Activated T-helper 9 cell treated with anti-CD3 and anti-CD28 coated beads, Interleukin-2, amount 50 U/mL, for 16 hours (primary cell): ENCODE measurements at regions not wholly inside any gene's neighbourhood (a gene's known extent, or its start where the extent isn't known, plus 50 kb on each side); places are given as distances from the start of the nearest gene placed in this dataset.
"Not testable (repeated sequence)": the region's sequence is repeated elsewhere in the genome, so short reads cannot be mapped to it uniquely, and the experiment has no call there.

ENCODE experiments used
- DNase-seq: peaks from one replicate; pipeline ENCODE4 v3.0.0-alpha.2; 2020; ENCODE audit warnings: low read depth

DNA sequence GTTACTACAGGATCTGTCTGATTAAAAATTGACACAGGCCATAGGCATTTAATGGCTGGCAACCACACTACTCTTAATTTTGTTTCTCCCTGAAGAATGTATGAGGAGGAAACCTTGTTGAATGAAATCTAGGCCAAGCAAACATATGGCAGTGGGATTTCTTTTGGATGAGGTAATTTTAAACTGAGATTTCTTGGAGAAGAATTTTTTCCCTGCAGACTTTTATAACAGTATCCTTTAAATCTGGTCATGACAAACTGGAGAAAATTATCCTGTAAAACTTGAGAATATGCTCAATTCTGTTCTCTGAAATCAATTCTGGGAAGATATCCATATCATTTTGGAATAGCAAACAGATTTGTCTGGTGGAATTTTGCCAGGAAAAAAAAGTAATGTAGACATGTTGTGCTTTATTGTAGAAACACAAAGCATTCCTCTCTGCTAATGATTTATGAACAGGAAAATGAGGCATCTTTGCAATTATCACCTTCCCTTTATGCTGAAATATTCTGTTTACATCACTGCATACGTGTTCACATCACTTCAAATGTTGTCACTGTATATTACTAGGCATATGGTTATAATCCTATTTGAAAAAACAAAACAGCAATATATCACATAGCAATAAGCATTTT lies 108.3 kb upstream of the ARSJ start:
- DNase-seq, result no peak

DNA sequence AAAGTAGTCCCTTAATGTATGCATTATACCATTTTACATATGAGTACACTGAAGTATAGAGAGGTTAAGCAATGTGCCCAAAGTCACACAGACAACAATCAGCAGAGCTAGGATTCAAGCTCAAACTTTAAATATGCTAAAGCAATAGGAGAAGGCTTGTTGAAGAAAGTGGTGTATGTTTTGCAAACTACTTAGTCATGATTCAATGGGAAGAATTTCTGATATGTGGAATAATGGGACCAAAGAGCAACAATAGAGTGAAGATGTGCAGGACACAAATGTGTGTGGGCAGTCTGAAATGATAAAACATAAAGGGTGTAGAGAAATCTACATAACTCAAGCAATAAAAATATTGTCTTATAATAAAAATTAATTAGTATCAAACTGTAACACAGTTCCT lies 109.0 kb upstream of the ARSJ start:
- no peak for DNase-seq

DNA sequence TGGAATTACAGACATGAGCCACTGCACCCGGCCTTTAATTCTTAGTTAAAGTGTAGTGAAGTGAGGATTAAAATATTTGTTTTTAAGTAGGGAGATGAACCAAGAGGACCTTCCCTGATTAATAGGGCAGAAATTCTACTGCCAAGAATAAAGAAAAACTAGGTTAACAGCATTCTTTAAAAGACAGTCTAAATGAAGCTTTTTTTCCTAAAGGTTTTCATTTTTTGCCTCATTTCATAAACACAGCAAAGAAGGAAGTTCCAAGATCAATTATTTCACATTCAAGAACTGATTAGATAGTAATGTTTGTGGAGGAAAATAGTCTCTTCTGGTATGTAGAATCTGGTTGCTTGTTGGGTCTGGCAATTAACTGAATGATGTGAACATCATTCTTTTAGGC lies 112.1 kb upstream of the ARSJ start:
- no peak for DNase-seq

DNA sequence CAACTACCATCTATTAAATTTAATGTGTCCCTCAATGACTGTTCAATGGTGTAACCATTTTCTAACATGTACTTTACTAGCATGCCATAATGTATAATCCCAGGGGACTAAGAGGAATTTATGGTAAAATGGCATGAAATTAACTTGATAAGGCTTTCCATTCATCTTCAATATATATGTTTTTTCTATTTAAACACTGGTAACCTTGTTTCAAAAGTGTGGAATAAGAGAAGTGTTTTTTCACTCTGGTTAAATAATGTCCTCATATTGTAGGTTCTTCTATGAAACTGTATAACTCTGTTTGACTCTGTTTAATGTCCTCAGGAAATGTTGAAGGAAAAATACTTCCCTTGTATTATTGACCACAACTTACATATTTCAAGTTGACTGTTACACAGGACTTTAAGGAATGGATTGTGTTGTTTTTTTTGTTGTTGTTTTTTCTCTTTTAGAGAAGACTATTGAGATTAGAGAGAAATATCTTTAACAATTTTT lies 113.8 kb upstream of the ARSJ start:
- DNase-seq, result no peak

DNA sequence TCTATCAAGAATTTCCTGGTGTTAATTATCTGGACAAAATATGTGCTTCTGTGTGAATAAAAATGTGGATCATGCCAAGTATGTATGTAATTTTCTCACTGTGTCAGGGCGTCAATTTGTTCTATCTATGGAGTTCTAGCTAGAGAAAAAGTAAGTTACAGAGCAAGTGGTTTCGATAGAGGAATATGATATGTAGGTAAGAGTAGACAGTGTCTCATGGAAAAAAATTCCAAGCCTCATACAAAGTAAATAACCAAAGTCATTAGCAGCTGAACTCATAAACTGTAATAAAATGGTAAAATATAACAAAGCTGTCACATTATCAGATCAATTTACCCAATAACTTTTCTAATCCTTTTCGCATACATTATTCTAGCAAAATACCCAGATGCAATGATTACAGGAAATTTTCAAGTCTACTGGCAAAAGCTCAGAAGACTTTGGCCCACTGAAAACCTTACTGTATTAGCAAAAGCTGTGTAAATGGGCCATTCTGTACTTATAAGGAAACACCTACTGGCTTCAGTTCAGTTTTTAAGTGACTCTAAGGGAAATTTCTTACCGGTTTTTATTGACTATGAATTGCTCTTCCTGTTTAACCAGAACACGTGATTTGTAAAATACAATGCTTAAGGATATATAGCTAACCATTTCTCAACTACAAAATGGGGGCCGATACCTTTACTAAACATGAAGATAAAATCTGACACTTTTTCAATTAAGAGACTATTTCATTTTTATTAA lies 121.0 kb upstream of the ARSJ start:
- DNase-seq, result no peak

DNA sequence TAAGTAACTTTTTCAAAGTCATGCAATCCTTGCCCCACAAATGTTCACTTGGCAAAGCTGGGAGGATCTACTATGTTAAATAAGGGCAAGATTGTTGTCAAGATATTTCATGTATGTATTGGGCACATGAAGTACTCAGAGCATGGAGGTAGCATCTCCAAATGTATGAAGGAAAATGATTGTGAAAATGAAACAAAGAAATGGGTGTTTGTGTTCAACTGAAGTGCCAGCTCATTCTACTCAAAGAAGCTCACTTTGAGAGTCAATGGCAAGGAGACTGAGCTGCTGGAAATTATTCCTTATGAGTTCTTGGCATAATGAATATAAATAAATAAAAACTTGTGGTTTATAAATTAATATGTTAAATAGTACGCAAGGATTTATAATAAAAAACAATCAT lies 124.5 kb upstream of the ARSJ start:
- no peak for DNase-seq

DNA sequence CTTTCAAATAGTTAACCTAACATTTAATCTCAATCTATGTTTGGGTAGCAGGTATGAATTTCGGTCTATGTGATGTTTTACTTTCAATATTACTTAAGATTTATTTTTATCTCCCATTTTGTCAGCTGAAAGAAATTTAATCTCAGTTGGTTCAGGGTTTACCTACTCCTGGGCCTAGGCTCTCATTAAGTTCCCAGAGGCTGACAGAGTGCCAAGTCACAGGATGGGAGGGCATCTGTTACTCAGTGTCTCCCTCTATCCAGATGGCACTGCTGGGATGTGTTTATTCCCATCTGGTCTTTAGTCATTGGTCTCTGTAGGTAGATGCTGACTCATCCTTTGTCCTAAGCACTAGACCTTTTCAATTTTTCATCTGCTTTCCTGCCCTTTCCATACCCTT lies 129.4 kb upstream of the ARSJ start:
- DNase-seq, result no peak

DNA sequence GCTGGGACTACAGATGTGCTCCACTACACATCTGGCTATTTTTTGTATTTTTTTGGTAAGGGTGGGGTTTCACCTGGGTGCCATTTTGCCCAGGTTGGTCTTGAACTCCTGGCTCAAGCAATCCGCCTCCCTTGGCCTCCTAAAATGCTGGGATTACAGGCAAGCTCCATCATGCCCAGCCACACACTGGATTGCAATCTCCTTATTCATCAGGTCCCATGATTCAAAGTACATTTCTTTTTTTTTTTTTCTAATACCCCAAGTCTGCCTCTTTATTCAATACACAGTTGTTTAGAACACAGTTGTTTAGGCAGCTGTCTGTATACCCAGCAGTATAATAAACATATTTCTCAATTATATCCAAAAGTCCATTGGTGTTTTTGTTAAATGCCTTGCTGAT lies 130.3 kb upstream of the ARSJ start:
- DNase-seq, result no peak

DNA sequence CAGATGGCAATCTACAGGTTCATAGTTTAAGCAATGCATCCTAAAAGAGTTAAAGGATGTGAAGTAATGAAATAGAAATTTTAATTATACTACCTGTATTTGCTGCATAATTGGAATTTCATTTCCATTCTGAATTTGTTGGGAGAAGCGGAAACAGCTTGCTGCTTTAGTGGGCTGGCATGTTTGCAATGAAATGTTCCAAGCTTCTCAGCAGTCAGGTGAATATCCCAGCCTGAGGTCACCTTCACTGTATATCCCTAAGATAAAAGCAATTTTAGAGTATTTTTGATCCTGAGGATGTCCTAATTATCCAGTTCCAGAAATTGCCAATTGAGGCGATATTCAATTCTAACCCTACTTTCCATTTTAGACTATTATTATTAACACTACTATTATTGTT lies 136.1 kb upstream of the ARSJ start:
- DNase-seq, result no peak

DNA sequence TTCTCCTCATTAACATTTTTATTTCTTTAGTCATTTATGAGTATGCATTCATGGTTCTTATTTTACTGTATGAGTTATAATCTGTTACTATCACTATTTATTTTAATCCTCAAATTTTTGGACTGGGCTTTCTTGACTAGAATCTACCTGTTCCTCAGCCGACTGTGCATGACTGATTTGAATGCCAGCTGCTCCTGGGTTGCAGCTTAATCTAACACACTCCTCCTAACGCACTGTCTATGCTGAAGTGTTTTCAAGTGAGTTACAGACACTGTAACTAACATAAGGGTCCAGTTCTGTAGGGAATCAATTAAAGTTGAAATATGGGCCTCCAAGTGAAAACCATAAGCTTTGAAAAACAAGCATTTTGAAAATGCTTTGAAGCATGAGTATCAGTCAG lies 137.4 kb upstream of the ARSJ start:
- no peak for DNase-seq

DNA sequence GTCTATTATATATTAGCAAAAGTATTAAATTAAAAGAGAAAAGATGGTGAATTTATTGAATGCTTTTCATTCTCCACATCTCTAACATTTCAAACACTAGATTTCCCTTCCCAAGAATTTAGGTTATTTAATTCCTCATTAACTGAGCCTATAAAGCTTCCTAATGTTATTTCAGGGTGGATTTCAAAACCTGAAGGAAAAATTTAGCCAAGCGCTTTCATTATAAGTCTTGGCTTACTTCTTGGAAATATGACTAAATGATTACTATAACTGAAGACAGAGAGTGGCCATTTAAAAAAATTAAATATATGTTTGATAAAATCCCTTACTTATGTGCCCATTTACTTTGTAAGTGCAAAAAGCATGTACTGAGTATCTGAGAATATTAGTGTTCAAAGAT lies 141.8 kb upstream of the ARSJ start:
- DNase-seq, result no peak

DNA sequence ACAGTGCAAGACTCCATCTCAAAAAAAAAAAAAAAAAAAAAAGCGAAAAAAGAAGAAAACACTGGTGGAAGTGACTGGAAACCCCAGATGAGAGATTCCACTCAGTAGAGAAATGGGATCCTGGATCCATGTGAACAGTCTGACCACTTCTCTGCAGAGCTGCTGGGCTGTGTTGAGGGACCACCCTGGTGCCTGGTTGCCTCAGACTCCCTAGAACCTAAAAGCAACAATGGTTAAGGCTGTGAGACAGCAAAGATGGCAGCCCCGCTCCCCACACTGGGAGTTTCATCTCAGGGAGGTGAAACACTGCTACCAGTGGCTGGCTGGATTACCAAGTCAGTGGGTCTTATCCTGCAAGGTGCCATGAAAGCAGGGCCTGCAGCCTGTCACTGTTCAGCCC lies 152.8 kb upstream of the ARSJ start:
- no peak for DNase-seq

DNA sequence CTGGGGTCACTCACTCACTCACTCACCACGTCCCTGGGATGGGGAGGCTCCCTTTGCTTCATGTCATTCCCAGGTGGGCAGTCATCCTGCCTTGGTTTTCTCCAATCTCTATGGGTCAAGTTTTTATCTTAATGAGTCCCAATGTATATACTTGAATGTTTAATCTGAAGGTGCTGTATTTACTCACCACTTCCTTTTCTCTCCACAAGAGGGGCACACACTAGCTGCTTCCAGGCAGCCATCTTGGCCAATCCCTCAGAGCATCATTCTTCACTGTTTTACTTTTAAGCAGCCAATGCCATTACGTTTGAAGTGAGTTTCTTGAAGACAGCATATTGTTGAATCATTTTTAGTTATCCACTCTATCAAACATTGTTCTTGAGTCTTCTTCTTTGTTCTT lies 153.4 kb upstream of the ARSJ start:
- DNase-seq, result no peak

DNA sequence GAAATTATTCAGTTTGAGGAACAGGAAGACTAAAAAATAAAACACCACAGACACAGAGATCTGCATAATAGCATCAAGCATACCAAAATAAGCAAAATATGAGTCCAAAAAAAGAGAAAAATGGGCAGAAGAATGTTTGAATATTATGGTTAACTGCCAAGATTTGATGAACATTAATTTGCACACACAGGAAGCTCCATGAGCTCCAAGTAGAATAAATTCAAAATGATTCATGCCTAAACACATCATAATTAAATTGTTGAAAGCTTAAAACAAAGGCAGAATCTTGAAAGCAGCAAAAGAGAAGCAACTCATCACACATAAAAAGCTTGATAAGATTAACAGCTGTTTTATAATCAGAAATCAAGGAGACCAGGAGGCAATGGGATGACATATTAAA lies 156.6 kb upstream of the ARSJ start:
- no peak for DNase-seq

DNA sequence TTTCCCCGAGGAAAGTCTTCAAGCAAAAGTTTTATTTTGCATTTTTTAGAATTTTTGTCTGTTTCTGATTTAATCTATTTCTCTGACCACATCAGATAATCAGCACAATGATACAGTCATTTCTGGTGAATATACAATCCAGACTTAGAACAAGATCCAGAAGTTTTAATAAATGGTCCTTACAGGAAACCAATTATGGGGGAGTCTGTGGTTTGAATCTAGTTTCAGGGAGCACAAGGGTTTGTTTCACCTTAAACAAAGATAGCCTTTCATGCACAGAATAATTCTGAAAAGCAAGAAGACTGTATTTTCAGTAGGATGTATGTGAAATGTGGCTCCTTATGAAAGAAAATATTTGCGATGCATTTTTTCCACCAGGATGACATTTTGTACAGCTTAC lies 158.5 kb upstream of the ARSJ start:
- no peak for DNase-seq

DNA sequence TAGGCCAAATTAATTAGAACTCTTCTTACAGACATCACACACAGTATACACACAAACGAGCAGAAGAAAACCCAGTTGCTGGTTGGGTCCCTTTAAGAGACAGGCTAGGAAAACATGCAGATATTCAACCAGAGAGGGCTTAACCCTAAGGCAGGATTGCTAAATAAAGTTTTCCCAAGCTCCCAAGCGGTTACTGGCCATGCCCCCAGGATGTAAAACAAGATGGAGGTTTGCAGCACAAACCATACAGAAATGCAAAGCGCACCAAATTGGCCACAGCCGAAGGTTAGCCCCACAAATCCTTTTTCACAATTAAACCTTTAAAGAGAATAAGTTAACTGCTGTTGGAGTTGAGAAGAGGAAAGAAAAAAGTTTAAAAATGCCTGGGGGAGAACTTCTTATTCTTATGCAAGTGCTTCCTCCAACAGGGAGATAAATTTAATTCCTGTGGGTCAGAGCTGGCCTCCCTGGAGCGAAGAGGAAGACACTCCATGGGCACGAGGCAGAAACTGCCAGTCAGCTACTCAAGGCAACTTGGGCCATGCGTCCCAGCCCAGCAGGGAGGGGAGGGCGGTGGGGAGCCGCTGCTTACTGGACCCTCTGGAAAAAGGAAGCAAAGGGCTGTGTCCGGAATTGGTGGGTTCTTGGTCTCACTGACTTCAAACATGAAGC lies 167.6 kb upstream of the ARSJ start:
- DNase-seq, result no peak

DNA sequence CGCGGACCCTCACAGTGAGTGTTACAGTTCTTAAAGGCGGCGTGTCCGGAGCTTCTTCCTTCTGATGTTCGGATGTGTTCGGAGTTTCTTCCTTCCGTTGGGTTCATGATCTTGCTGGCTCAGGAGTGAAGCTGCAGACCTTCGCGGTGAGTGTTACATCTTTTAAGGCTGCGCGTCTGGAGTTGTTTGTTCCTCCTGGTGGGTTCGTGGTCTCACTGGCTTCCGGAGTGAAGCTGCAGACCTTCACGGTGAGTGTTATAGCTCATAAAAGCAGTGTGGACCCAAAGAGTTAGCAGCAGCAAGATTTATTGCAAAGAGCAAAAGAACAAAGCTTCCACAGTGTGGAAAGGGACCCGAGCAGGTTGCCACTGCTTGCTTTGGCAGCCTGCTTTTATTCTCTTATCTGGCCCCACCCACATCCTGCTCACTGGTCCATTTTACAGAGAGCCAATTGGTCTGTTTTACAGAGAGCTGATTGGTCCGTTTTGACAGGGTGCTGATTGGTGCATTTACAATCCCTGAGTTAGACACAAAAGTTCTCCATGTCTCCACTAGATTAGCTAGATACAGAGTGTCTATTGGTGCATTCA lies 168.3 kb upstream of the ARSJ start:
- not testable (repeated sequence) for DNase-seq

DNA sequence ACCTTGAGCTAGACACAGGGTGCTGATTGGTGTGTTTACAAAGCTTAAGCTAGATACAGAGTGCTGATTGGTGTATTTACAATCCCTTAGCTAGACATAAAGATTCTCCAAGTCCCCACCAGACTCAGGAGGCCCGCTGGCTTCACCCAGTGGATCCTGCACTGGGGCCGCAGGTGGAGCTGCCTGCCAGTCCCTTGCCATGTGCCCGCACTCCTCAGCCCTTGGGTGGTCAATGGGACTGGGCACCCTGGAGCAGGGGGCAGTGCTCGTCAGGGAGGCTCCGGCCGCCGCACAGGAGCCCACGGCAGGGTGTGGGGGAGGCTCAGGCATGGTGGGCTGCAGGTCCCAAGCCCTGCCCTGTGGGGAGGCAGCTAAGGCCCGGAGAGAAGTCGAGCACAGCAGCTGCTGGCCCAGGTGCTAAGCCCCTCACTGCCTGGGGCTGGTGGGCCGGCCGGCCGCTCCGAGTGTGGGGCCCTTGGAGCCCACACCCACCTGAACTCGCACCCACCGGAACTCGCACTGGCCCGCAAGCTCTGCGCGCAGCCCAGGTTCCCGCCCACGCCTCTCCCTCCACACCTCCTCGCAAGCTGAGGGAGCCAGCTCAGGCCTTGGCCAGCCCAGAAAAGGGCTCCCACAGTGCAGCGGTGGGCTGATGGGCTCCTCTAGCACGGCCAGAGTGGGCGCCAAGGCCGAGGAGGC lies 169.1 kb upstream of the ARSJ start:
- DNase-seq, result not testable (repeated sequence)

DNA sequence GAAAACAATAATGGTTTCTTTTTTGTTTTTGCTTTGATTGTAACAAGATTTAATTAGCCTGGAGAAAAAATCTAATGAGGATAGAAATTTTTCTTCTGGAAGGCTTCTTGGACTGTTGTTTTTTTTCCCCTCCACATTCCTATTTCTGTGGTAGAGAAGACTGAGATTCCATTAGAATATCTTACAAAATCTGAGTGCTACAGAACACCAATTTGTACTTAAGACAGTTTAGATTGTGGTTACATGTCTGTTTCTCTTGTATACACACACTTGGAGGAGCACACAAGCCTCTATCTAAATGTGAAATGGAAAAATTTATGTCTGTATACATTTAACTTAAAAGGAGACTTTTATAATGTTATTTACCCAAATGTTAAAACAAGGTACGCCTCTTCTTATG lies 176.9 kb upstream of the ARSJ start:
- no peak for DNase-seq

DNA sequence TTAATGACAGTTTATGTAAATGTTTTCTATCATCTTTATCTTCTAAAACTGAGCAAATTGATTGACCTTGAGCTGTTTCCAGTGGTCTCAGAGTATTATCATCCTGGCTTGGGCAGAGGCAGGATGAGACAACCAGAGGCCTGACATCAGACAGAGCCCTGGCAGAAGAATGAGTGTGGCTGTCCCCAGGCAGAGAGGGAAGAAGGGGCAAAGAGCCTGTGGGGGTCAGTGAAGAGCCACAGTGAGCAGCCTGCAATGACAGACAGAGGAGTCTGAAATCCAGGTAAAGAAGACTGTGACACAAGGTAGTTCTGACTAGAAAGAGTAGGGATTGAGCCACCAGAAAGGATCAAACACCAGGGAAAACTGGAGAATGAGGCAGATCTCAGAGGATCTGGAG lies 182.4 kb upstream of the ARSJ start:
- no peak for DNase-seq

DNA sequence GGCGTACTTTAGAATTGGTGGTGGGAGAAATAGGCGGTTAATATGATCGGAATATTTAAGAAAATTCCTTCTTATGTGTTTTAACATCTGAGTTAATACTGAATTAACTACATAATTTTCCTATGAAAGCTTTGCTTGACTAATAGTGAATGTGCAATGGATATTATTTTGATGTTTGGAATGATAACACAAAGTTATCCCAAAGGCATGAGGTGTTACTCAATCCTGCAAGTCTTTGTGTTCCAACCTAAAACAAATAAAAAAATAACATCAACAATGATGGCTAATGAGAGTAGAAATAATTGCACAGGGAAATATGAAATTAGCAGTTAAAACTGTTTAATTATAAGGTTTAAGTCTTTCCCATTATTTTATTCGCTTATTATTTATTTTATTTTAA lies 183.6 kb upstream of the ARSJ start:
- no peak for DNase-seq

DNA sequence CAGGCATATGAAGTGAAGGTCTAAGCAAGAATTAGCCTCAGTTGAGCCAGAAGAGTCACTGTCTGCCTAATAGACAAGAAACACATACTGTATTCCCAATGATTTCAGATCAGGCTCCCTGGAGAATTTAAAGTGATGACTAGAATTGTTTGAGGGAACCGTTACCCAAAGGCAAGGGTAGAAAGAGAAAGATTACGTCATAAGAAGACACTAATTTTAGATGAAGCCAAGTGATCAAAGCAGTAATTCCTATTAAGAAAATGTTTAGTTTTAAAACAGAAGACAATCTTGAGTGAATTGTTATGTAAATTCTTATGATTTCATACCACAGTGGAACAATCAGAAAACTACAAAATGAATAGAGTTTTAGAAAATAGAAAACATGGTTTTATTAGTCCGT lies 194.5 kb upstream of the ARSJ start:
- DNase-seq, result no peak
